CD4-positive, CD25-positive, alpha-beta regulatory T cell (primary cell): ENCODE measurements at regions not wholly inside any gene's neighbourhood (a gene's known extent, or its start where the extent isn't known, plus 50 kb on each side); places are given as distances from the start of the nearest gene placed in this dataset.

Experiments used
- ATAC-seq, 2 donors: fragments of 150-1000 bp; cut with Tn5 transposase; one replicate each; pipeline ENCODE4 v1.10.0; 2021; ENCODE audit warnings: low read depth in 2 of 2, moderate number of reproducible peaks in 2 of 2, moderate library complexity in 1 of 2
- DNase-seq, 3 donors: peaks; one replicate each; pipeline versions ENCODE4 v3.0.0 to v3.0.0-alpha.2; 2012 to 2022; ENCODE audit warnings: mixed read lengths in 1 of 3
- H3K27ac ChIP-seq: one replicate; pipeline ENCODE4 v1.7.0; 2013; ENCODE audit warnings: mild to moderate bottlenecking, low read length; ENCODE audit not compliant: insufficient read depth, poor library complexity, severe bottlenecking
- H3K27me3 ChIP-seq: one replicate; pipeline ENCODE4 v1.7.0; 2013; ENCODE audit warnings: low read length; ENCODE audit not compliant: control insufficient read depth, insufficient read depth
- H3K36me3 ChIP-seq: one replicate; pipeline ENCODE4 v1.7.0; 2013; ENCODE audit warnings: mild to moderate bottlenecking, low read length, moderate library complexity; ENCODE audit not compliant: control insufficient read depth, insufficient read depth
- H3K4me1 ChIP-seq: 2 replicates; pipeline ENCODE4 v1.7.0; 2013; ENCODE audit warnings: mild to moderate bottlenecking, low read length; ENCODE audit not compliant: insufficient read depth, control insufficient read depth, poor library complexity, severe bottlenecking
- H3K4me3 ChIP-seq: one replicate; pipeline ENCODE4 v1.7.0; 2013; ENCODE audit warnings: low read depth, mild to moderate bottlenecking, low read length, moderate library complexity
- H3K9me3 ChIP-seq, 2 experiments: 1 replicate in 1 of 2; 2 replicates in 1 of 2; pipeline ENCODE4 v1.7.0; 2013; ENCODE audit warnings: low read length in 2 of 2, mild to moderate bottlenecking in 1 of 2, moderate library complexity in 1 of 2; ENCODE audit not compliant: control insufficient read depth in 2 of 2
- H3K27ac Mint-ChIP-seq, 3 donors: one replicate each; pipeline ENCODE4 v1.8.0; 2020 to 2022; ENCODE audit warnings: mild to moderate bottlenecking in 3 of 3, mixed read lengths in 3 of 3, moderate library complexity in 2 of 3
- H3K27me3 Mint-ChIP-seq: one replicate; pipeline ENCODE4 v1.8.0; 2022; ENCODE audit warnings: mild to moderate bottlenecking, mixed read lengths
- H3K36me3 Mint-ChIP-seq: one replicate; pipeline ENCODE4 v1.8.0; 2020; ENCODE audit warnings: mixed read lengths
- H3K4me1 Mint-ChIP-seq, 4 donors: one replicate each; pipeline ENCODE4 v1.8.0; 2020 to 2022; ENCODE audit warnings: mixed read lengths in 4 of 4, mild to moderate bottlenecking in 1 of 4
- H3K4me3 Mint-ChIP-seq, 4 donors: one replicate each; pipeline ENCODE4 v1.8.0; 2020 to 2022; ENCODE audit warnings: mild to moderate bottlenecking in 4 of 4, mixed read lengths in 4 of 4, moderate library complexity in 3 of 4
- H3K9me3 Mint-ChIP-seq, 7 donors: one replicate each; pipeline ENCODE4 v1.8.0; 2020 to 2022; ENCODE audit warnings: mixed read lengths in 7 of 7, mild to moderate bottlenecking in 3 of 7, moderate library complexity in 2 of 7

GRCh38 chr6:10146715-10147451 lies 268.0 kb downstream of the TFAP2A start:
- H3K27ac ChIP-seq: no peak overlapping the region
- H3K4me1 ChIP-seq: no peaks in the 10 kb centered on the region
- no peaks in the 10 kb centered on the region for H3K36me3 ChIP-seq
- Mint-ChIP-seq H3K4me3 (peak overlapping the region in 2 of 4 donors; percentile 8 to 66), H3K27me3 (no peaks in the 10 kb centered on the region), H3K36me3 (no peaks in the 10 kb centered on the region), H3K27ac (no peak overlapping the region), H3K9me3 (peaks cover 0 to 4% (median 0%) of the 10 kb centered on the region in 7 donors), H3K4me1 (peaks cover 0 to 3% (median 2%) of the 10 kb centered on the region in 4 donors)
- no peaks in the 10 kb centered on the region for H3K9me3 ChIP-seq
- H3K4me3 ChIP-seq: peak overlapping the region; percentile 38
- ATAC-seq (no peak), DNase-seq (peak in 1 of 3 donors; percentile 14)
- no peaks in the 10 kb centered on the region for H3K27me3 ChIP-seq

- H3K27me3 ChIP-seq: no peaks in the 10 kb centered on the region
- H3K27ac ChIP-seq: no peak overlapping the region
- no peaks in the 10 kb centered on the region for H3K9me3 ChIP-seq
- H3K4me3 Mint-ChIP-seq: no peak overlapping the region
- peaks cover 0 to 4% (median 0%) of the 10 kb centered on the region in 7 donors for H3K9me3 Mint-ChIP-seq
- ATAC-seq: no peak
- DNase-seq: no peak
- no peaks in the 10 kb centered on the region for H3K4me1 ChIP-seq
- no peaks in the 10 kb centered on the region for H3K27me3 Mint-ChIP-seq
- H3K27ac Mint-ChIP-seq: no peak overlapping the region
- H3K4me3 ChIP-seq: no peak overlapping the region
- H3K36me3 ChIP-seq: no peaks in the 10 kb centered on the region
- H3K4me1 Mint-ChIP-seq: peaks cover 0 to 3% (median 2%) of the 10 kb centered on the region in 4 donors
- H3K36me3 Mint-ChIP-seq: no peaks in the 10 kb centered on the region
These were observed 270.1 kb downstream of the TFAP2A start for GRCh38 chr6:10144772-10145171.

- no peaks in the 10 kb centered on the region for H3K4me1 ChIP-seq
- H3K27me3 ChIP-seq: no peaks in the 10 kb centered on the region
- H3K9me3 Mint-ChIP-seq: peaks cover 0 to 7% (median 3%) of the 10 kb centered on the region in 7 donors
These were observed 273.0 kb downstream of the TFAP2A start for GRCh38 chr6:10141746-10142443.

GRCh38 chr6:10140824-10141223 lies 274.1 kb downstream of the TFAP2A start:
- no peaks in the 10 kb centered on the region for H3K36me3 ChIP-seq
- ATAC-seq (no peak), DNase-seq (no peak)
- no peaks in the 10 kb centered on the region for H3K36me3 Mint-ChIP-seq
- no peaks in the 10 kb centered on the region for H3K9me3 ChIP-seq
- H3K4me1 ChIP-seq: no peaks in the 10 kb centered on the region
- H3K27me3 Mint-ChIP-seq: no peaks in the 10 kb centered on the region
- H3K4me3 ChIP-seq: no peak overlapping the region
- H3K4me3 Mint-ChIP-seq: no peak overlapping the region
- no peaks in the 10 kb centered on the region for H3K27me3 ChIP-seq
- no peak overlapping the region for H3K27ac ChIP-seq
- no peaks in the 10 kb centered on the region for H3K4me1 Mint-ChIP-seq
- no peak overlapping the region for H3K27ac Mint-ChIP-seq
- peaks cover 0 to 7% (median 0%) of the 10 kb centered on the region in 7 donors for H3K9me3 Mint-ChIP-seq

More at GRCh38 chr6:10141746-10142443, 273.0 kb downstream of the TFAP2A start:
- no peaks in the 10 kb centered on the region for H3K4me1 Mint-ChIP-seq
- no peaks in the 10 kb centered on the region for H3K27me3 Mint-ChIP-seq
- ATAC-seq (no peak), DNase-seq (no peak)
- H3K27ac Mint-ChIP-seq: no peak overlapping the region
- no peaks in the 10 kb centered on the region for H3K36me3 Mint-ChIP-seq
- no peaks in the 10 kb centered on the region for H3K9me3 ChIP-seq
- no peak overlapping the region for H3K27ac ChIP-seq
- no peaks in the 10 kb centered on the region for H3K36me3 ChIP-seq
- no peak overlapping the region for H3K4me3 Mint-ChIP-seq
- no peak overlapping the region for H3K4me3 ChIP-seq

GRCh38 chr6:10140136-10140535 lies 274.7 kb downstream of the TFAP2A start:
- ATAC-seq (no peak), DNase-seq (no peak)
- H3K27me3 ChIP-seq: no peaks in the 10 kb centered on the region
- no peak overlapping the region for H3K27ac ChIP-seq
- no peak overlapping the region for H3K4me3 ChIP-seq
- Mint-ChIP-seq H3K4me1 (no peaks in the 10 kb centered on the region), H3K4me3 (no peak overlapping the region), H3K9me3 (peaks cover 0 to 7% (median 0%) of the 10 kb centered on the region in 7 donors), H3K27ac (no peak overlapping the region), H3K36me3 (no peaks in the 10 kb centered on the region), H3K27me3 (no peaks in the 10 kb centered on the region)
- no peaks in the 10 kb centered on the region for H3K9me3 ChIP-seq
- no peaks in the 10 kb centered on the region for H3K4me1 ChIP-seq
- no peaks in the 10 kb centered on the region for H3K36me3 ChIP-seq

- Histone ChIP-seq H3K27me3 (no peaks in the 10 kb centered on the region), H3K36me3 (no peaks in the 10 kb centered on the region), H3K27ac (no peak overlapping the region), H3K4me3 (no peak overlapping the region), H3K9me3 (no peaks in the 10 kb centered on the region), H3K4me1 (no peaks in the 10 kb centered on the region)
- Mint-ChIP-seq H3K36me3 (no peaks in the 10 kb centered on the region), H3K27me3 (no peaks in the 10 kb centered on the region), H3K9me3 (peaks cover 0 to 9% (median 0%) of the 10 kb centered on the region in 7 donors), H3K27ac (peak overlapping the region in 1 of 3 donors; percentile 82), H3K4me3 (no peak overlapping the region), H3K4me1 (no peaks in the 10 kb centered on the region)
- DNase-seq (no peak), ATAC-seq (no peak)
These were observed 276.0 kb downstream of the TFAP2A start for GRCh38 chr6:10138917-10139316.

GRCh38 chr6:10136636-10137035 lies 278.2 kb downstream of the TFAP2A start:
- no peak overlapping the region for H3K4me3 ChIP-seq
- no peaks in the 10 kb centered on the region for H3K27me3 ChIP-seq
- H3K9me3 Mint-ChIP-seq: peaks cover 0 to 14% (median 0%) of the 10 kb centered on the region in 7 donors
- H3K36me3 Mint-ChIP-seq: no peaks in the 10 kb centered on the region
- no peaks in the 10 kb centered on the region for H3K36me3 ChIP-seq
- ATAC-seq (no peak), DNase-seq (no peak)
- H3K4me3 Mint-ChIP-seq: no peak overlapping the region
- no peaks in the 10 kb centered on the region for H3K4me1 ChIP-seq
- no peaks in the 10 kb centered on the region for H3K27me3 Mint-ChIP-seq
- no peaks in the 10 kb centered on the region for H3K4me1 Mint-ChIP-seq
- no peak overlapping the region for H3K27ac Mint-ChIP-seq
- no peaks in the 10 kb centered on the region for H3K9me3 ChIP-seq
- H3K27ac ChIP-seq: no peak overlapping the region
